Parathyroid adenoma (tissue), 2 donors: ENCODE measurements at regions not wholly inside any gene's neighbourhood (a gene's known extent, or its start where the extent isn't known, plus 50 kb on each side); places are given as distances from the start of the nearest gene placed in this dataset.
"Not testable (repeated sequence)": the region's sequence is repeated elsewhere in the genome, so short reads cannot be mapped to it uniquely, and the experiment has no call there.

Source experiments
- H2AFZ ChIP-seq: fragments of 300-600 bp; sonication (generic); one replicate; pipeline ENCODE4 v1.7.0; 2017; ENCODE audit warnings: antibody characterized with exemption, mild to moderate bottlenecking
- H3K27ac ChIP-seq: fragments of 300-600 bp; sonication (generic); one replicate; pipeline ENCODE4 v1.7.0; 2017
- H3K27me3 ChIP-seq: fragments of 300-600 bp; sonication (generic); one replicate; pipeline ENCODE4 v1.7.0; 2017; ENCODE audit warnings: low read length; ENCODE audit not compliant: control insufficient read depth, insufficient read depth
- H3K36me3 ChIP-seq: fragments of 300-600 bp; sonication (generic); one replicate; pipeline ENCODE4 v1.7.0; 2017; ENCODE audit warnings: low read length; ENCODE audit not compliant: control insufficient read depth, insufficient read depth
- H3K4me1 ChIP-seq: fragments of 300-600 bp; sonication (generic); one replicate; pipeline ENCODE4 v1.7.0; 2017; ENCODE audit warnings: control low read depth
- H3K4me2 ChIP-seq: fragments of 300-600 bp; sonication (generic); one replicate; pipeline ENCODE4 v1.7.0; 2017; ENCODE audit warnings: low read length
- H3K4me3 ChIP-seq: fragments of 300-600 bp; sonication (generic); one replicate; pipeline ENCODE4 v1.7.0; 2017; ENCODE audit warnings: low read depth, low read length
- H3K79me2 ChIP-seq: fragments of 300-600 bp; sonication (generic); one replicate; pipeline ENCODE4 v1.7.0; 2017; ENCODE audit warnings: control low read depth
- H3K9ac ChIP-seq: fragments of 300-600 bp; sonication (generic); one replicate; pipeline ENCODE4 v1.7.0; 2017; ENCODE audit warnings: mild to moderate bottlenecking
- H3K9me3 ChIP-seq: fragments of 300-600 bp; sonication (generic); one replicate; pipeline ENCODE4 v1.7.0; 2017; ENCODE audit warnings: low read length; ENCODE audit not compliant: control insufficient read depth
- CTCF ChIP-seq: fragments of 300-600 bp; sonication (generic); IDR thresholded peaks from one replicate; pipeline ENCODE4 v1.7.0; 2017; ENCODE audit warnings: antibody characterized with exemption, mild to moderate bottlenecking
- donor health status: primary hyperparathyroidism.

GRCh38 chrX:52270453-52271116 is 85.9 kb downstream of the MAGED4 start:
- H3K27ac ChIP-seq, result no peak overlapping the region
- no peak for TF ChIP-seq CTCF
- no peaks in the 10 kb centered on the region for H3K79me2 ChIP-seq
- no peak overlapping the region for H2AFZ ChIP-seq
- no peaks in the 10 kb centered on the region for H3K9me3 ChIP-seq
- H3K27me3 ChIP-seq, result no peaks in the 10 kb centered on the region
- no peaks in the 10 kb centered on the region for H3K4me1 ChIP-seq
- H3K4me2 ChIP-seq, result no peak overlapping the region
- no peaks in the 10 kb centered on the region for H3K36me3 ChIP-seq
- H3K4me3 ChIP-seq, result no peak overlapping the region
- no peak overlapping the region for H3K9ac ChIP-seq

GRCh38 chrX:52271206-52271605 is 86.5 kb downstream of the MAGED4 start:
- H3K4me1 ChIP-seq, result no peaks in the 10 kb centered on the region
- H3K27ac ChIP-seq, result no peak overlapping the region
- H3K4me3 ChIP-seq, result no peak overlapping the region
- no peaks in the 10 kb centered on the region for H3K9me3 ChIP-seq
- no peak overlapping the region for H3K9ac ChIP-seq
- no peaks in the 10 kb centered on the region for H3K79me2 ChIP-seq
- no peaks in the 10 kb centered on the region for H3K36me3 ChIP-seq
- TF ChIP-seq CTCF, result no peak
- no peak overlapping the region for H3K4me2 ChIP-seq
- H2AFZ ChIP-seq, result no peak overlapping the region
- no peaks in the 10 kb centered on the region for H3K27me3 ChIP-seq

DNA sequence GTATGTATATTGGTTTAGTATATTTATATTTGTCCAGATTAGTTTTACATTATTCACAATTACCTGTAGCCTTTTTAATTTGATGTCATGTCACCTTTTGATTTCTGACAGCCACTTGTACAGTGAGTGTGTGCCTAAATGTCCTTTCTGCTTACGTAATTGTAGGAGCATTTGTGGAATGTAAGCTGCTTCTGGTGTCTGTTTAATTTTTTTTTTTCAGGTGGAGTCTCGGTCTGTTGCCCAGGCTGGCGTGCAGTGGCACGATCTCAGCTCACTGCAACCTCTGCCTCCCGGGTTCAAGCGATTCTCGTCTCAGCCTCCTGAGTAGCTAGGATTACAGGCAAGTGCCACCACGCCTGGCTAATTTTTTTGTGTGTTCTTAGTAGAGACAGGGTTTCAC is 91.2 kb upstream of the XAGE2 start:
- Histone ChIP-seq H3K9me3 (no peaks in the 10 kb centered on the region), H3K79me2 (no peaks in the 10 kb centered on the region), H3K4me3 (no peak overlapping the region), H3K36me3 (no peaks in the 10 kb centered on the region), H3K9ac (no peak overlapping the region), H3K27me3 (no peaks in the 10 kb centered on the region), H3K27ac (no peak overlapping the region), H3K4me1 (no peaks in the 10 kb centered on the region), H3K4me2 (no peak overlapping the region), H2AFZ (no peak overlapping the region)
- no peak for TF ChIP-seq CTCF

DNA sequence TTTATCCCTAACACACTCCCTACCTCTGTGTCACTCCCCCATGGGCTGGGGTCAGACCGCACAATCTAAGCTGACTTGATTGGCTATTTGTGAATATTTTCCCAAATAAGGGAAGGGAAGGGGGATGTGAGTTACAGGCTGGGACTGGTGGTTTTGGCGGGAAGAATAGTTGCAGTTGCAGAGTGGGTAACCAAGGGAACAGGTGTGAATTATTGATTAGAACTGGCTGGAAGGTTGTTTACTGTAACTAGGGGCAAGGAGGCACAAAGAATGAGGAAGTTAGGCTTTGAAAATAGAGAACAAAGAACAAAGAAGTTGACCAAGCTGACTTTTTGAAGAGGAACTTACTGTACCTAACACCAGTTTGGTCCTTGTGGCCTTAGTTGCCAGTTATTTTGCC is 88.0 kb upstream of the XAGE2 start:
- Histone ChIP-seq H3K79me2 (no peaks in the 10 kb centered on the region), H3K9me3 (no peaks in the 10 kb centered on the region), H3K36me3 (no peaks in the 10 kb centered on the region), H3K27me3 (no peaks in the 10 kb centered on the region), H3K4me3 (no peak overlapping the region), H3K27ac (no peak overlapping the region), H3K4me1 (no peaks in the 10 kb centered on the region), H2AFZ (no peak overlapping the region), H3K9ac (no peak overlapping the region), H3K4me2 (no peak overlapping the region)
- TF ChIP-seq CTCF, result no peak

DNA sequence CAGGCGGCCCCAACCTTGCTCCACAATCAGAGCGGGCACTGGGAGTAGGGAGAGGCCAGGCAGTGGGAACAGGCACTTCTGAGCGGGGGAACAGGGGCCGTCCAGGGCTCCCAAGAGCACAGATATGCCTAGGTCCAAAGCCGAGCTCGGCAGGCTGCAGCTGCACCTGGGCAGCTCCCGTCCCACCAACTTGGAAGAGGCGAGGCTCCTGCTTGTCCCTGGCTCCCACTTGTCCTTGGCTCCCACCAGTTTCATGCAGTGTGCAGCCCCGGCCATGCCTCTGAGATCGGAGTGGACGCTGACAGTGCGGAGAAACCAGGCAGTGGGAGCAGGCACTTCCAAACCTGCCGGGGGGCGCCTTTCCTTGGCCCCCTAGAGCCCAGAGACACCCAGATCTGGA is 84.0 kb upstream of the XAGE2 start:
- no peak overlapping the region for H2AFZ ChIP-seq
- TF ChIP-seq CTCF, result no peak
- H3K4me1 ChIP-seq, result no peaks in the 10 kb centered on the region
- H3K9ac ChIP-seq, result no peak overlapping the region
- no peaks in the 10 kb centered on the region for H3K36me3 ChIP-seq
- H3K4me3 ChIP-seq, result no peak overlapping the region
- no peak overlapping the region for H3K4me2 ChIP-seq
- H3K27me3 ChIP-seq, result no peaks in the 10 kb centered on the region
- no peak overlapping the region for H3K27ac ChIP-seq
- H3K79me2 ChIP-seq, result no peaks in the 10 kb centered on the region
- H3K9me3 ChIP-seq, result no peaks in the 10 kb centered on the region

DNA sequence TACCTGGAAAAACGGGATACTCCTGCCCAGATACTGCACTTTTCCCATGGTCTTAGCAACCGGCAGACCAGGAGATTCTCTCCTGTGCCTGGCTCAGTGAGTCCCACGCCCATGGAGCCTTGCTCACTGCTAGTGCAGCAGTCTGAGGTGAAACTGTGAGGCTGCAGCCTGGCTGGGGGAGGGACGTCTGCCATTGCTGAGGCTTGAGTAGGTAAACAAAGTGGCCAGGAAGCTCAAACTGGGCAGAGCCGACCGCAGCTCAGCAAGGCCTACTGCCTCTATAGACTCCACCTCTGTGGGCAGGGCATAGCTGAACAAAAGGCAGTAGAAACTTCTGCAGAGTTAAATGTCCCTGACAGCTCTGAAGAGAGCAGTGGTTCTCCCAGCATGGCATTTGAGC is 69.9 kb upstream of the XAGE2 start:
- H3K4me1 ChIP-seq, H3K27ac ChIP-seq, H3K9ac ChIP-seq, H3K4me3 ChIP-seq, H3K36me3 ChIP-seq, H2AFZ ChIP-seq, H3K4me2 ChIP-seq, H3K9me3 ChIP-seq, H3K79me2 ChIP-seq, H3K27me3 ChIP-seq: not testable (repeated sequence)

DNA sequence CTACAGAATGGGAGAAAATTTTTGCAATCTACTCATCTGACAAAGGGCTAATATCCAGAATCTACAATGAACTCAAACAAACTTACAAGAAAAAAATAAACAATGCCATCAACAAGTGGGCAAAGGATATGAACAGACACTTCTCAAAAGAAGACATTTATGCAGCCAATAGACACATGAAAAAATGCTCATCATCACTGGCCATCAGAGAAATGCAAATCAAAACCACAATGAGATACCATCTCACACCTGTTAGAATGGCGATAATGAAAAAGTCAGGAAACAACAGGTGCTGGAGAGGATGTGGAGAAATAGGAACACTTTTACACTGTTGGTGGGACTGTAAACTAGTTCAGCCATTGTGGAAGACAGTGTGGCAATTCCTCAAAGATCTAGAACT is 60.3 kb upstream of the XAGE2 start:
- not testable (repeated sequence) for H3K9me3 ChIP-seq, H3K4me3 ChIP-seq, H3K4me1 ChIP-seq, H3K36me3 ChIP-seq, H2AFZ ChIP-seq, H3K4me2 ChIP-seq, H3K27ac ChIP-seq, H3K79me2 ChIP-seq, H3K9ac ChIP-seq, H3K27me3 ChIP-seq
